GM19468 (cell line): ENCODE measurements at regions not wholly inside any gene's neighbourhood (a gene's known extent, or its start where the extent isn't known, plus 50 kb on each side); places are given as distances from the start of the nearest gene placed in this dataset.
"Not testable (repeated sequence)": the region's sequence is repeated elsewhere in the genome, so short reads cannot be mapped to it uniquely, and the experiment has no call there.

ENCODE experiments used
- ATAC-seq: cut with Tn5 transposase; IDR thresholded peaks from one replicate; pipeline ENCODE4 v1.9.1; 2021; ENCODE audit warnings: mild to moderate bottlenecking, moderate library complexity, moderate number of reproducible peaks; ENCODE audit not compliant: unreplicated experiment; ENCODE audit errors: extremely low read depth

DNA sequence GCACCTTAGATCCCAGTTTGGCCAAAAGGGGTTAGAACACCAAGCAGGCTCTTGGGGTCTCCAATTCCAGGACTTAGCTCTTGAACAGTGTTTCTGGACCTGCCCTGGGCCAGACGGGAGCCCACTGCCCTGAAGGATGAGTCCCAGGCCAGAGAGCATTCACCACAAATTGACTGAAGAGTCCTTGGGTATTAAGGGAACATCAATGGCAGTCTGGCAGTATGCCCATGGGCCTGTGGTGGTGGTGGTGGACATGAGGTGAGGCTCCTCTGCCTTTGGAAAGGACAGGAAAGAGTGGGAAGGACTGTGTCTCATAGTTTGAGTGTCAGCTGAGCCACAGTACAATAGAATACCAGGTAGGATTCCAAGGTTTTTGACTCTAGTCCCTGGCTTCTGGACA is 960.0 kb downstream of the DIPK2A start:
- no peak for ATAC-seq

DNA sequence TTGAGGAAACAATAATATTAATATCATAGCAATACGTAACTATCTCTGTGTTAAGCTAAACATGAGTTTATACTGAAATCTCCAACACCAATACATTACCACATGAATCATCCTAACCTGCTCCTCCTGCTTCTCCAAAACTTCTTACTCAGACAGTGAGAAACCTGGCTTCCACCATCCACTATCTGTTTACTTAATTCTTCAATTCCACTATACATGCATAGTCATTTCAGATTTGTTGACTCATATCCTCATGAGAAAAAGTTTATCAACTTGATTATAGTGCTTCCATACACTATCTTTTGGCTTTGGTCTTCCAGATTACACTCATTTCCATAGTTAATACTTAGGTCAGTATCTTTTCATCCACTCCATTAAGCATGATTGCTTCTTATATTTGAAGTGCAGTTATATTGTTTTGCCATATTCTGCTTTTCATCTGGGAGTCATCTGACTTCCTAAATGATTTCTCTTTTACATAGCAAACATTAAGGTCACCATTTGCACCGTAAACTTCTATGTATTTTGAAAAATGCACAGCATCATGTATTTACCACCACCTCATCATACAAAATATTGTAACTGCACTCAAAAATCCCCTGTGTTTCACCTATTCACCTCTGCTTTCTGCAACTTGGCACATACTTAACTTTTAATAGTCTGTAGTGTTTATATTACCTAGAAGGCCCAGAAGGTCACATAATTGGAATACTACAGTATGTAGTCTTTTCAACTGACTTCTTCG is 970.6 kb downstream of the DIPK2A start:
- ATAC-seq, result no peak

DNA sequence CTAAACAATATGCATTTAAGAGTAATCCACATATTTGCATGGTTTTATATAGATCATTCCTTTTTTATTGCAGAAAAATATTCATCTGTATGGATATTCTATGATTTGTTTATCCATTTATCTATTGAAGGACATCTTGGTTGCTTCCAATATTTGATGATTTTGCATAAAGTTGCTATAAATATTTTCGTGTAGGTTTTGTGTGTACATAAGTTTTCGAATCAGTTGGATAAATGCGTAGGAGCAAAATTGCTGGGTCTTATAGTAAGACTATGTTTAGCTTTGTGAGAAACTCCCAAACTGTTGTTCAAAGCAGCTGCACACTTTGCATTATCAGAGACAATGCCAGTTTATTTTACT is 971.2 kb downstream of the DIPK2A start:
- ATAC-seq, result no peak

DNA sequence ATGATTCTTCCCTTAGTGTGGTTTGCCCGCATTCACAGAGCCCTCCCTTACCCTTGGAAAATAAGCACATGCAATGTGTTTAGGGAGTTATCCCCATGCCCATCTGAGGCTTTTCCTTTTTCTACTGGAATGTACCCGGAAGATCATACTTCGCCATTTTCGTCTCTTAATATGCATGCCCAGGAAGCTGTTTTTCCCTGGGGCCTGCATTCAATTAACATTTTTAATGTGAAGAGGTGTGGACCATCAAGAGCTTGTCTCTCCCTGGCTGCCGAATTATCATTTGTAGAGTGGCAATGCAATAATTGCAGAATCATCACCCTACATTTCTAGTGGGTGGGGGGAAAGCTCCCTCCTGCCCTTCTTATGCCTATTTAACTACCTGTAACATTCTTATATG is 976.3 kb downstream of the DIPK2A start:
- no peak for ATAC-seq

DNA sequence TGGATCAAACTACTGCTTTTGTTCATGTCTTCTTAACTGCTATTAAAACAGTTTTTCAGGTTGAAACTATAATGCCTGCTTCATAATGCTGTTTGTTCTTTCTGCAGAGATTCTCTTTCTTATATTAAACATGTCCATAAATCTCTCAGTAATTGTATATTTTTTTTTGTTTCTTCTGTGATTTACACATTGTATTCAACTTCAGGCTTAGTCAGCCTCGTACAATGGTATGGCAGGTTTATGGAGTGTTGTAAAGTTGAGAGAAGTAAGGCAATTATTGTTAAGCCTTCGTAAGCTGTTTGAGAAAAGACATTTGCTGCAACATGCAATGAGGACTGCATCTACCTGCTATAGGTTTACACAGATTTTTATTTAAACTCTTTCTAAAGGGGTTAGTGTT is 977.1 kb downstream of the DIPK2A start:
- no peak for ATAC-seq

DNA sequence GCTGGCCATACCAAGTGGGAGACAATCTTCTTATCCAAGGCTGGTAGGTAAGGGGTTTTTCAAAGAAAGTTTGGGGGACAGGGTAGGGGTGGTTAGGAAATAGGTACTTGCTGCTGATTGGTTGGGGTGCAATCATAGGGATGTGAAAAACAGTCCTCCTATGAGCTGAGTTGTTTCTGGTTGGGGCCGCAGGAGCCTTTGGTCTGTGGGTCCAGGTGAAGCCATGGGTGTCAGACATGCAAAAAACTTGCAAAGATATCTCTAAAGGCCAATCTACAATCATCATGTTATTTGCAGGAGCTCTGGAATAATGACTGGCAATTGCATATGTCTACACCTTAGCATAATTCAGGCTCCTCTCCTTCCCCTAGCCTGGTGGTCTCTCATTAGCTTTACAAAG is 982.3 kb downstream of the DIPK2A start:
- no peak for ATAC-seq

DNA sequence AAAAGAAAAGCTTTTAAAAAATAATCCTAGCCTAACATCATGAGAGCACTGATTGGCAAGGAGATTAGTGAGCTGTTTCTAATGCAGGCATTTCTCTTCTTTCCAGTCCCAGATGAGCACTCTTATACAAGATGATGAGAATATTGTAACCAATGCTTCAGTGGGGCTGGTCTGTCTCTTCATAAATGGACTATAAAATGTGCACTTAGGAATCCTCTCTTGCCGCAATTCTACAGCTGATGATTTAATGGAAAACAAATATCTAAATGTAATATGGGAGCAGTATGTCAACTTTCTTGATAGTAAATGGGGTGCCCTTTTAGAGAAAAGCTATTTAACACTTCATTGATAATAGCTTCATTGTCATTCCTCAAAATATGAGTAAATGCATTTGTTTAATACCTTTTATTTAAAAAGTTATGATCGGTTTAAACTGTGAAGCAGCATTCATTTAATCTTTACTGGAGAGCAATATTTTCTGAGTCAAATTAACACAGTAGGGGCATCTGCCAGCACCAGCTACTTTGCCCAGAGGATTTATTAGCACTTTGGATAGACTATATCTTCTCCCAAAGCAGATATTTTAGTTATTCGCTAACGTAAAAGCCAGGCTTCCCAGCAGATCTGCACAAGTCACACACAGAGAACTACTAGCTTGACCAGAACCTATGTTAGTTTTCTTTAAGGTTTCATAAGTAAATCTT is 985.9 kb downstream of the DIPK2A start:
- ATAC-seq, result no peak

DNA sequence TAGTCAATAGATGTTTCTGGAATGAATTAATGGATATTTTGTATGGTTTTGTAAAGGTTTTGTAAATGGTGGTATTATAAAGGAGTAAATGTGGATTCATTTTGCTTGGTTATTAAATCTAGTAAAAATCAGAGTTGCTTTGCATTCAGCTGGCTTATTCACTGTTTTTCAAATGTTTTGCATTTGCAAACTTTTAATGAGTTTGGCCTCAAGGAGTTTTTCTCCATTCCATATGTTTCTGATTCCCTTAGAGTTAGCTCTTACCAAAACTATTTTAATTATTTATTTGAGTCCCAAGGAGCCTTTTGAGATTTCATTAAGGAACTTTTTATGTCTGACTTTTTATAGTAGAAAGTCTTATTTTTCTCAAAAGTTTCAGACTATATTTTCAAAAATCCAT is 992.2 kb downstream of the DIPK2A start:
- no peak for ATAC-seq

DNA sequence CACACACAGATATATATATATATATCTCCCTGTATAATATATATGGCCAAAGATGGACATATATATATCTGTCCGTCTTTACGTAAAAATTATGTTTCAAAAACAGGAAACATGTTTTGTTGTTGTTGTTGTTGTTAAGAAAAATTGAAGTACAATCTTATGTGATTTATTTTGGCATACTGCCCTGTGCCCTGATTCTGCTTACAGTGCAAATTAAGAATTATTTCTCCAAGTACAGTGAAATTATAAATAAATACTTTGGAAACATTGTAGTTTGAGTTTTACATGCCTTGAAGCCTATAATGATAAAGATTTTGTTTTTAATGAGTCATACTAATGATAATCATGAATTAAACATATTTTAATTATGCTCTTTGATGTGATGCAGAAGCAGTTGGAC is 994.9 kb downstream of the DIPK2A start:
- no peak for ATAC-seq

DNA sequence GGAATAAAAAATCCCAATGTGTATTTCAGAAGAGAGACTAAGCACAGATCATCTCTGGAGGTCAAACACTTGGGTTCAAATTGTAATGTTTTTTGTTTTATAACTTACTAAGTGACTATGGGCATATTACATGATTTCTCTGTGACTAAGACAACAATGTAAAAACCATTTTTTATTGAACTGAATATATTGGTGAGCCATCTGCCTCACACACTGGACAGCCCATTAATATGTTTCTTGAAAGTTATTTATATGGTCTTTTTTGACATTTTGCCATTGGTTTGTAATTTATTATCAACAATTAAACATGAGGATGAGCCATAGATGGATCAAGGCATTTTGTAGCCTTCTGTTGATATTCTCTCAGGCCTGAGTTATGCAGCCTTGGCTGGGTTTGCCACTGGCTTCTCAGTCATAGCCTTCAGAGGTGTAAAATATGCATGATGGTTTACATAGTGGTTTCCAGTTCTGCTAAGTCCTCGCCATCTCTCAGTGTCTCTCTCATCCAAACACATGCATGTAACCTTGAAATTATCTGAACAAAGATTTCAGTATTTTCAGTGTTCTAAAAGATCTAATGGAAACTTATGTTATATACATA is 997.2 kb downstream of the DIPK2A start:
- ATAC-seq, result no peak

DNA sequence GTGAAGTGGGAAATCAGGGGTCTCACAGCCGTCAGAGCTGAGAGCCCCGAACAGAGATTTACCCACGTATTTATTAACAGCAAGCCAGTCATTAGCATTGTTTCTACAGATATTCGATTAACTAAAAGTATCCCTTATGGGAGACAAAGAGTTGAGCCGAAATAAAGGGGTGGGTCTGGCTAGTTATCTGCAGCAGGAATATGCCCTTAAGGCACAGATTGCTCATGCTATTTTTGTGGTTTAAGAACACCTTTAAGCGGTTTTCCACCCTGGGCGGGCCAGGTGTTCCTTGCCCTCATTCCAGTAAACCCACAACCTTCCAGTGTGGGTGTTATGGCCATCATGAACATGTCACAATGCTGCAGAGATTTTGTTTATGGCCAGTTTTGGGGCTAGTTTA is 1012.9 kb downstream of the DIPK2A start:
- ATAC-seq, result not testable (repeated sequence)

DNA sequence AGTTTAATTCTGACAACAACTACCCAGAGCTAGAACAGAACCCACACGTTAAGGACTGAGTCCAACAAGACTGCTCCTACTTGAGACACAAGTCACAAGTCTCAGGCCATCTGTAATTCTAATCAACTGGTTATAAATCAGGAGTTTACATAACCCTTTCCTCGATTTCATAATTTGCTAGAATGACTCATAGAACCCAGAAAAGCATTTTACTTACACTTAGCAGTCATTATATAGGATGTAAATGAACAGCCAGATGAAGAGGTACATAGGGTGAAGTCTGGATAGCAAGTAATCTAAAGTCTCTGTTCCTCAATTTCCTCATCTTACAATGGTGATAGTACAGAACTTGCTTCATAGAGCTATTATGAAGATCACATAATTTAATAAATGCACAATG is 1018.2 kb downstream of the DIPK2A start:
- ATAC-seq, result no peak

DNA sequence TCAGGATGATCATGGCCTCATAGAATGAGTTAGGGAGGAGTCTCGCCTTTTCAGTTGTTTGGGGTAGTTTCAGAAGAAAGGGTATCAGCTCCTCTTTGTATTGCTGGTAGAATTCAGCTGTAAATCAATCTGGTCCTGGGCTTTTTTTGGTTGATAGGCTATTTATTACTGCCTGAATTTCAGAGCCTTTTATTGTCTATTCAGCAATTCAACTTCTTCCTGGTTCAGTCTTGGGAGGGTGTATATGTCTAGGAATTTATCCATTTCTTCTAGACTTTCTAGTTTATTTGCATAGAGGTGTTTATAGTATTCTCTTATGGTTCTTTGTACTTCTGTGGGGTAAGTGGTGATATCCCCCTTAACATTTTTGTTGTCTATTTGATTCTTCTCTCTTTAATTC is 1024.2 kb downstream of the DIPK2A start:
- ATAC-seq, result no peak

DNA sequence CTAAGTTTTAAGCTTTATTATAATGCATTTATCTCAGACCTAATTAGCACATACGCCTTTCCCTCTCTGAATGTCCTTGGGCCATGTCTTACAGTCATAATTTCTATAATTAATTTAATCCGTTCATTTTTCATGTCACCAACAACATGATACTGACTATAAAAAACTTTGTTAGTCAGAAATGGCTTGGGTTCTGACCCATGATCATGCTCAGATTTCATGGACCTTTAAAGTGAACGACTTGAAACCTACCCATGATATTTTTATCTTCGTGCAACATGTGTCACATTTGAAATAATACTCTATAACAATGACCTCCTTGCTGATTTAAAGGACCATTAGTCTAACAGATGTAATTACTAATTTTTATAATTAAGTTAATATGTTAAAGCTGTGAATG is 1033.8 kb downstream of the DIPK2A start:
- ATAC-seq, result no peak

DNA sequence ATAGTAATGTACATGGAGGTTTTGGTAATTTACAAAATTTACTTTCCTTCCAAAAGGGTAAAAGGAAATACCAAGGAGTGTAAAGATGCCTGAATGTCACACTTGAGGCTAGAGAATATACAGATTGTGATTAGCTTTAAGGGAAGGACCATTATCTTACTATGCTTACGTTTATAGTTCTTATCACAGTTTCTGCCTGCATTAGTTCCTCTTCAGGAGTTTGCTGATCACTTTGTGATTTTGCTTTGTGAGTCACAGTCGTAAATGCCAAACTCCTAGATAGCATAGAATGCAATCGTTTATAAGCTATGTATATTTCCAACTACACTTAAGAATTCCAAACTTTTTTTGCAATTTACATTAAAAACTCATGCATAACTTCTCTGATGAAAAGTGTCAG is 1034.6 kb downstream of the DIPK2A start:
- ATAC-seq, result no peak

DNA sequence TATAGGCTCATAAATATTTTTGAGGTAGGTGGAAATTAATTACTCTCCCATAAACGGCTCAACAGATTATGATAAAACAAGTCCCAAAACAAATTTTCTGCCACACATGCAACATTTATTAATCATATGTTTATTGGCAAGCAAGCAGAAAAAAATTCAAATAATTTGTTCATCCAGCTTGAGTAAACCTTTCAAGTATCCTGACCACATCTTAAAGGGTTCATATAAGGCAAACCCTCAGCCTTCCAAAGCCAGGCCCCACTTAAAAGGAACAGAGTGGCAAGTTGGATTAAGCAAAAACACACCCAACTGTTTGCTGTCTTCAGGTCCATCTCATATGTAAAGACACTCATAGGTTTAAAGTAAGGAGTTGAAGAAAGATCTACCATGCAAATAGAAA is 1042.3 kb downstream of the DIPK2A start:
- no peak for ATAC-seq

DNA sequence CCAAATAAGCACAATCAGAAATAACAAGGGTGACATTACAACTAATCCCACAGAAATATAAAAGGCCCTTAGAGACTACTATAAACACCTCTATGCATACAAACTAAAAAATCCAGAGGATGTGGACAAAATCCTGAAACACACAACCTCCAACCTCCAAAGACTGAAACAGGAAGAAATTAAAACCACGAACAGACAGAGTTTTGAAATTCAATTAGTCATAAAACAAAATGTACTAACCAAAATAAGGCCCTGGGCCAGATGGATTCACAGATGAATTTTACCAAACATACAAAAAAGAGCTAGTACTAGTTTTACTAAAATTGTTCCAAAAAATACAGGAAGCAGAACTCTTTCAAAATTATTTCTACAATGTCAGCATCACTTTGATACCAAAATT is 1043.6 kb downstream of the DIPK2A start:
- no peak for ATAC-seq

DNA sequence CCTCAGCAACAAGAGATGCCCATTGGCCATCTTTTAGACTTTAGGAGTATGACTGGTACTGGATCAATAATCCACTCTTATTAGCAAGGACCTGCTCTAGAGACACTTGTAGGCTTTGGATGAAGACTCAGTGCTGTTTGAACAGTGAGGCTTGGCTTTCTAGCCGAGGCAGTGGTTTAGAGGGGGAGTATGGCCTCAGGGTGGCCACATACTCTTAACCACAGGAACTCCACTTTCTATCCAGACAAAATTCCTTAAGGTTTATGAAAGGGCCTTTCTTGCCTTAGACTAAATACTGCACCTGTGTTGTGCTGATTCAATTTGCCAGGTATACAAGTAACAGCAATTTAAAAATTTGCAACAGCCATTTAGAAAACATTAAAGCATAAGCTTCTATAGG is 1046.3 kb downstream of the DIPK2A start:
- ATAC-seq, result no peak

DNA sequence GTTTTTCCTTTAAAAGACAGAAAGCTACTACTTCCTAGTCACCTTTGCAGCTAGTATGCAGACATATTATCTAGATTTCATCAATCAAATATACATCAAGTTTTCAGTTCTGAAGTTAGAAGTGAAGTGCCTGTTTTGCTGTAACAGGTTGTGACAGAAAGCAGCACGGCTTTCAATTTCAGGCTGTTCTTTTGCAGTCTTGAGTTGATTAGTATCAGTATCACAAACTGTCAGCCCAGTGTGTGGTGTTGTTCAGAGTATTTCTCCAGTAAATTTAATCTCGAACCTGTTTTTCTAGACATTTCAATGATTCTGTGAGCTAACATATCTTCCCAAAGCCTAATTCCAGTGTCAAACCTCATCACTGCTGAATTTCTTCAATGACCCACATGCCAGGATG is 1050.8 kb downstream of the DIPK2A start:
- ATAC-seq, result no peak

DNA sequence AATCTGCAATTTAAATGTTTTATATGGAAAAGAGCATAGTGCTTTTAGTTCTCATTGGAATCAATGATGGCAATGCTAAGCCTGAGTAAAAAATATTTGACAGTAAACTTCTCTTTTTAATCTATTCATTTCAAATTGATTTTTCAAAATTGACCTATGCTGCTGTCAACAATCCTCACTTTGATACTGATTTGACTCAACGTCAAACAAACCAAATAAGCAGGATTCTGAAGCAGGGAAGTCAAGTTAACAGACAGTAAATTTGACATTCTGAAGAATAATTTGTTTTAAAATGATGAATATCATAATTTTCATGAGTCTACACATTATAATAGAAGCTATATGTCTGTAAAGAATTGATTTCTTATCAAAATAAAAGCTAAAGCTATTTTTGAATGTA is 1053.1 kb downstream of the DIPK2A start:
- ATAC-seq, result no peak

DNA sequence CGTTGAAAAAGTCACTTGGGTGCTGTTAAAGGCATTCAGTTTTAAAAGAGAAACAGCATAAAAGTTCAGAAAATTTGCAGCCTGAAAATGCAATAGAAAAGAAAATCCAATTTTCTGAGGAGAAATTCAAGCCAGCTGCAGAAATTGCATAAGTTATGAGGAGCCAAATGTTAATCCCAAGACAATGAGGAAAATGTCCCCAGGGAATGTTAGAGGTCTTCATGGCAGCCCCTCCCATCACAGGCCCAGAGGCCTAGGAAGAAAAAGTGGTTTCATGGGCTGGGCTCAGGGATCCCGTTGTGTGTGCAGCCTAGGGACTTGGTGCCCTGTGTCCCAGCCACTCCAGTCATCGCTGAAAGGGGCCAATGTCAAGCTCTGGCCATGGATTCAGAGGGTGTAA is 1055.6 kb downstream of the DIPK2A start:
- ATAC-seq, result not testable (repeated sequence)

DNA sequence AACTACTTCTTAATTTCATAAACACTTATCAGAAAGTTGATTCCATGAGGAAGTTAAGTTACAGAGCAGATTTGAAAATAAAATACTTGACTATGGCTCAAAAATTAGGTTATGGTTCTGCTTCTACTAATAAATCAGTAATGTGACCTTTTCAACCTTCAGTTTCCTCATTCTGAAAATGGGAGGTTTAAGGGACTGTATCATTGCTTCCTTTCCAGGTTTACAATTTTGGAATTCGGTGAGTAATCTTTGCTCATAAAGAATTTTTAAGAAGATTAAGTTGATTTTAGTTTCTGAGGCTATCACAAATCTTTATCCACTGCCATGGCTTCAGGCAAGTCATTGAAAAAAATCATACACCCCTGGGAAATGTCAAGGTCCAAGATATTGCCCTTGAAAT is 1061.2 kb downstream of the DIPK2A start:
- ATAC-seq, result no peak
